ENCODE measurements at regions not wholly inside any gene's neighbourhood (a gene's known extent, or its start where the extent isn't known, plus 50 kb on each side); places are given as distances from the start of the nearest gene placed in this dataset.

DNA sequence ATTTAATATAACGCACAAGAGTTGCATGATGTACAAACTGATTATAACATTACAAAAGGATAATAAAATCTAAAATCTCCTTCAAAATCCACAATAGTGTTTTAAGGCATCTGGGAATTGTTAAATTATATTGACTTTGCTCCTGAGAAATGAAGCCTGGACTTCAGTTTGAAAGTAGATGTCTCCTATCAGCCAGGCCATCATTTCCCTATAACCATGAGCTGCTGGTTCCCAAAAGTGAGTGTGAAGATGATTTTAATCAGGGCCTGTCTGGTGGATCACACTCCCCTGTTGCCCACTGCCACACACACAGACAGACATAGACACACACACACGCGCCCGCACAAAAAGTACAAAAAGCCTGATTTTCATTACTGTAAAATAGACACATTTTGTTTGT, 480.7 kb downstream of the RPS29 start:
- TF ChIP-seq CTCF (IDR thresholded peaks at IDR 0.05) (no peak), POLR2A (IDR thresholded peaks at IDR 0.05) (no peak)

Data from adrenal gland (tissue), 5 donors.